Stomach smooth muscle (tissue), 2 donors: ENCODE measurements at regions not wholly inside any gene's neighbourhood (a gene's known extent, or its start where the extent isn't known, plus 50 kb on each side); places are given as distances from the start of the nearest gene placed in this dataset.
A peak's percentile ranks its signal among the peaks of the same experiment; 100 is the strongest.

Experiments
- H3K27ac ChIP-seq: one replicate; pipeline ENCODE4 v1.7.0; 2013; ENCODE audit warnings: mild to moderate bottlenecking, low read length, inconsistent platforms
- H3K27me3 ChIP-seq, 2 donors: one replicate each; pipeline ENCODE4 v1.7.0; 2013; ENCODE audit warnings: low read length in 2 of 2; ENCODE audit not compliant: insufficient read depth in 2 of 2, control insufficient read depth in 1 of 2
- H3K36me3 ChIP-seq, 2 donors: one replicate each; pipeline ENCODE4 v1.7.0; 2013; ENCODE audit warnings: low read length in 2 of 2; ENCODE audit not compliant: control insufficient read depth in 2 of 2, insufficient read depth in 2 of 2
- H3K4me1 ChIP-seq: one replicate; pipeline ENCODE4 v1.7.0; 2013; ENCODE audit warnings: low read length; ENCODE audit not compliant: control insufficient read depth, insufficient read depth
- H3K4me3 ChIP-seq, 2 donors: one replicate each; pipeline ENCODE4 v1.7.0; 2013; ENCODE audit warnings: low read length in 2 of 2
- H3K9ac ChIP-seq, 2 donors: one replicate each; pipeline ENCODE4 v1.7.0; 2013; ENCODE audit warnings: low read length in 2 of 2, mild to moderate bottlenecking in 1 of 2
- H3K9me3 ChIP-seq, 2 donors: one replicate each; pipeline ENCODE4 v1.7.0; 2013; ENCODE audit warnings: low read length in 2 of 2; ENCODE audit not compliant: control insufficient read depth in 2 of 2
- donor health status: healthy.
- donor health status: Pancreatic carcinoma.

DNA sequence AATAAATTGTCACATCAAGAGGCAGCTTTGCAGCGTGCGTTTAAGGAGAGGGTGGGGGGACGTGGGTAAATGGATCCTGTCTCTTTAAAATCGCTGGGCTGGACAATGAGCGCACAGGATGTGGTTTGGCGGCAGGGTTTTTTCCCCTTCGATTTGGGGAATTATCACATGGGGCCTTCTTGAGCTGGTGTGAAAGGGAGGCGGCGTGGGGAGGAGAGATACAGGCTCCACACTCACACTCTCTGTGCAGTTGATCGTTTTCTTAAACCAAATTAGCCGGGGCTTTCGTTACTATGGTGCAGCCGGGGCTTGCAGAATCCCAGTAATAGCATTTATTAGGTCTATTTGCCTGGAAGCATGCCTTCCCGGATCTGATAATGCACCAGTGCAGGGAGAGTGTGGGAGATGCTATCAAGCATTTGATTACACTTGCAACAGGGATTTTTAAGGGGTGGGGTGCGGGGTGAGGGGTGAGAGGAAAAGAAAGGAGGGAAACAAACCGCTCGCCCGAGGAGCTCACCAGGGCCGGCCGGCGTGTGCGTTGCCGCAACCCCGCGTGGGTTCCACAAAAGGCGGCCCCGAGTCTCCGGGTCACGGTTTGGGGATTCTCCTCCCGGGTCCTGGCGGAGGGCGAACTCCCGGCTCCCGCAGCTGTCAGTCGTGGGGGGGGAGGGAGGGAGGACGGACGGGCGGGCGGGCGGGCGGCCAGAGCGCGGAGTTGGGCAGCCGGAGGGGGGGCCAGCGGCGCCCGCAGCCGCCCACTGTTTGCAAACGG lies 58.8 kb upstream of the GSE1 start:
- Histone ChIP-seq H3K4me1 (peaks cover 29% of the 10 kb centered on the region), H3K27ac (peak overlapping the region; percentile 80), H3K9ac (peak overlapping the region; percentile 66 to 67), H3K27me3 (no peaks in the 10 kb centered on the region), H3K9me3 (no peaks in the 10 kb centered on the region), H3K4me3 (peak overlapping the region; percentile 78 to 91), H3K36me3 (no peaks in the 10 kb centered on the region)

DNA sequence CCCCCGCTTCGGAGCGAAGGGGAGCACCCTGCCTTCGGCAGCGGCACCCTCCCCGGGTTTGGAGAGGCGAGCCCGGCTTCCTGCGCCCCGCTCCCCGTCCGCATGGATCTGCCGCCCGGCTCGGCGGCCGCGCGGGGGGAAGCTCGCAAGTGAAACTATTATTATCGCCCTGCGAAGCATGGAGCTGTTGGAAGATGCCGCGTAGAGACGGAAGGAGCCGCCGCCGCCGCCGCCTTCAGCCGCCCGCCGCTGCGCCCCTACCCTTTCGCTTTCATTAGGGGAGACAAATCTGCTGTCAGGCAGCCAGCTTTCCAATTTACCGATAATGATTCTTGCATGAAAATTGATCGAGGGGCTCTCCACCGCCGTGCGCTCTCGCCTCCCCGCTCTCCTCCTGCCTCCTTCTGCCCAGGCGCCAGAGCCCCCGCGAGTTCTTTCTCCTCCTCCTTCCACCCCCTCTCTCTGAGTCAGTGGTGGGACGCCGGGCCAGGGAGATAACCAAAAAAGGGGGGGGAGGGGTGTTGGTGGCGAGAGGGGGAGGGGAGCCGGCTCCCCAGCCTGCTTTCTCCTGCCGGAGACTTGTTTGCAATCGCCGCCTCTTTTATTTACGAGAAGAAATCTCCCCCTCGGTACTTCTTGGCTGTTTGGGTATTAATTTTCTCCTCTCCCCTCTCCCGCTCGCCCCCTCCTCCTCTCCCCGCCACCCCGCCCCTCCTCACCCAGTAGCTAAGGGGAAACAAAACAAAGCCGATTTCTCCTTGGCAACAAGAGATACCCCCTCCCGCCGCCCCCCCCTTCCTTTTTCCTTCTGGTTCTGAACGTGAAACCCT lies 58.0 kb upstream of the GSE1 start:
- Histone ChIP-seq H3K27ac (peak overlapping the region; percentile 80), H3K9ac (peak overlapping the region; percentile 58 to 72), H3K4me1 (peaks cover 34% of the 10 kb centered on the region), H3K4me3 (peak overlapping the region; percentile 78 to 84), H3K36me3 (no peaks in the 10 kb centered on the region), H3K27me3 (no peaks in the 10 kb centered on the region), H3K9me3 (no peaks in the 10 kb centered on the region)

DNA sequence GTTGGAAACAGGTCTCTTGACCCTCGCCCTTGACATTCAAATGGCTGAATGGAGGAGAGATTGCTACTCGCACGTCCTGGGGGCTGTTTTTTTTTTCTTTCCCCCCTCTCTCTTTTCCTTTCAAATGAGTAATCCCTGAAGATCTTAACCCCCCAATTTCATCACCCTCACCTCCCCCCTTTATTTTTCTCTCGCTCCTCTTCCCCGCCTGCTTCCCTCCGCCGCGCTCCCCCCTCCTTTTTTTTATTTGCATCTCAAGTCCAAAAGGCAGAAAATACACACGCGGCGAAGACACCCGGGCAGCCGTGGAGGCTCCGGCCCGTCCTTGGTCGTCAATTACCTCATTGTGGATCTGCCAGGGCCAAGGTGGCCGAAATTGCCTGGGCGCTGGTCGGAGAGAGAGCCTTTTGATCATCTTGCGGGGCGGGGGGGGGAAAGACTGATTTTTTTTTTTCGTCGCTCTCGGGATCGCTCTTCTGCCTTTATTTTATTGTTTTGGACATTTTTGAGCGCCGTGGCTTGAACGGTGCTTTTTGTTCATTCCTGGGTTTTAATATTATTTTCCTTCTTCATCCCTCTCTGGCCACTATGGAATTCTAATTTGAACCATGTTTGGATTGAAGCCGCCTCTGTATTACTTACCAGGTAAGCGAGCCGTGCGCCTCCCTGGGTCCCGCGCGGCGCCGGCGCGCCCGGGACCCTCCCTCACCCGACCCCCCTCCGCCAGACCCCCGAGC lies 57.2 kb upstream of the GSE1 start:
- H3K36me3 ChIP-seq: no peaks in the 10 kb centered on the region
- no peaks in the 10 kb centered on the region for H3K27me3 ChIP-seq
- H3K4me3 ChIP-seq: peak overlapping the region; percentile 78 to 84
- no peaks in the 10 kb centered on the region for H3K9me3 ChIP-seq
- peaks cover 31% of the 10 kb centered on the region for H3K4me1 ChIP-seq
- H3K9ac ChIP-seq: peak overlapping the region; percentile 58 to 72
- peak overlapping the region; percentile 80 for H3K27ac ChIP-seq

DNA sequence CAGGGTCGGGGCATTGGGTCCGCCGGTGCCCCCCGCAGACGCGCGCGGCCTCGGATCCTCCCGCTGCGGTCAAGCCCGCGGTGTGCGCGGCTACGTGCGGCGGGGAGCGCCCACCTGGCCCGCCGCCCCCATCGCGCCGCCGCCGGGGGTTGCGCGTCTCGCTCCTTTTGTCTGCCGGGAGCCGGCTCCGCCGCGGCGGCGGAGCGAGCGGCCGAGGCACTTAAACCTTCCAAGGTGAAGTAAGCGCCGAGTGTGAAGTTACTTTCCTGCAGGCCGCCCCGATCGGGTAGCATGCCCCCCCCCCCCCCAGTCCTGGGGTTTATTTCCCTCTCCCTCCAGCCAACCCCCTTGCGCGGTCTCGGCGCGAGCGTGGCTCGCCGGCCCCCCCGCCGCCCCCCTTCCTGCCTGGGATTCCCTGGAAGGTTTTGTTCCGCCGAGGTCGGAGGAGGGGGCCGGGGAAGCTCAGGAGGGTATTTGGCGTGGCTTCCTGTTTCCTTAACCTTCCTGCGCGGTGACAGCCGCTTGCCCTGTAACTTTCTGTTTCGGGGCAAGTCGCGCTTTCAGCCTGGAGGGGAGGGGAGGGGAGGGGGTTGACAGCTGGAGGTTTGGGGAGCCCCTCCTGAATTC lies 56.6 kb upstream of the GSE1 start:
- Histone ChIP-seq H3K9ac (peak overlapping the region; percentile 47 to 72), H3K4me3 (peak overlapping the region; percentile 78 to 84), H3K9me3 (no peaks in the 10 kb centered on the region), H3K27ac (peak overlapping the region; percentile 80), H3K27me3 (no peaks in the 10 kb centered on the region), H3K4me1 (peaks cover 33% of the 10 kb centered on the region), H3K36me3 (no peaks in the 10 kb centered on the region)

DNA sequence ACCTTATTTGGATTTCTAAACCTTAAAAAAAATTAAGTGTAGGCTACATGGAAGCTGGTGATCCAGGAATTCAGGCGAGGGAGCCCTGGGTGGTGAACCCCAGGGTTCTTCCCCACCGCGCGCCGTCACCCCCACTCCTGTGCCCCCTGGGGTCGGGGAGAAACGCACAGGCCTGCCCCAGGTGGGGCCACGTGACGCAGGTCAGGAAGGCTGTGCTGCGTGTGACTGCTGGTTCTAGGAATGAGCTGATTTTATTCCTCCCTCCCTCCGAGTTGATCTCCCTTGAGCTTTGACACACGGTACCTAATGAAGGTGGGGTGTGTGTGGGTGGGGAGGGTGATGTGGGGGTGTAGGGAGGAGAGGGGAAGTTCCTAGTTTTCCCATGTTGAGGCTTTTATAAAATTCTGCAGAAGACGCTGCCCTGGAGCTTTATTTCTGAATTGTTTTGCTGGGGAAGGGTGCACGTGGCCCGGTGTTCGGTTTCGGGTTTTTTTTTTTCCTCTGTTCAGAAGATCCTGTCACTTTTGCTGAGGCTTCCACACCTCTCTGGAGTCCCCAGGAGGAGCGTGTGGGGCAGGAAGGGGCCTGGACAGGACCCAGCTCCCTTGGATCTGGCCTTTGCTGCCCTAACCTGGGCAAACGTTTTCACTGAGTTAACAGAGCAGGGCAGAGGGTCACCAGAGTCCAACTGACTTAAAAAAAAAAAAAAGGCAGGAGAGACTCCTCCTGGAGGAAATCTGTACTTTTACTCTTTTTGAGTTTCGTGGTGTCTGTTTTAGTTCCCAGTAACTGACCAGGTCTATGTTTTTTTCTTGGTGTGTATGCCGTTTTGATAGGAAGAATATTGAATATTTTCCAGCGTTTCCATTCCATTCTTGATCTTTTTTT lies 55.8 kb upstream of the GSE1 start:
- Histone ChIP-seq H3K9me3 (no peaks in the 10 kb centered on the region), H3K4me3 (peak overlapping the region; percentile 78 to 84), H3K36me3 (no peaks in the 10 kb centered on the region), H3K9ac (peak overlapping the region; percentile 47 to 72), H3K27ac (peak overlapping the region; percentile 80), H3K27me3 (no peaks in the 10 kb centered on the region), H3K4me1 (peaks cover 38% of the 10 kb centered on the region)

DNA sequence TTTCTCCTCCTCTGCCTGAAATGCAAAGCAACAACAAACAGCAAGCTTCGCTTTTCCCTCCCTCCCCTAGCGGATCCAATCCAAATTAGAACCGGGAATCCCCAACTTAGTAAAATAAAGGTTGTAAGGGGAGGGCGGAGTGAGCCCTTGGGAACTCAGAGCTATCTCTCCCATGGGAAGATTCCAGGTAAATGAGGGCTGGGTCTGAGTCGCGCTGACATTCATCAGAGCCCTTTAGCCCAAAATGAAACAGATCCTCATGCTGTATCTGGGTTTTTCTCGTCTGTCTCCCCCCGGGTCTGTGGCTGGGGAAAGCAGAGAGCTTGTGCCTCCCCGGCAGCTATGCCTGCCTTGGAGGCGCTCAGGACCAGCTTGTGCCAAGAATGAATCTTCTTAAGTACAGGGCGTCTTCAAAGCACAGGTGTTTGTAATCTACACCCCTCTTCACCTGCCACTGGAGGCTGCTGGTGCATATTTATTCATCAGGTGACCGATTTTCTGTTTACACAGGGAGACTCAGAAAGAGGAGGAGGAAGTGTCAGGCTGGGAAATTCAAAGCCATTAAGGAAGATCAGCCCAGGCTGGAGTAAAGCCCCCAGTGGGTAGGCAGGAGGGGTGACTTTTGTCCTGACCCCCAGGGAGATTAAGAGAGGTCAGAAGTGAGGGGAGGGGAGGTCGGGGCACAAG lies 55.0 kb upstream of the GSE1 start:
- H3K4me3 ChIP-seq: peak overlapping the region; percentile 78 to 84
- H3K4me1 ChIP-seq: peaks cover 38% of the 10 kb centered on the region
- H3K27ac ChIP-seq: peak overlapping the region; percentile 80
- H3K27me3 ChIP-seq: no peaks in the 10 kb centered on the region
- no peaks in the 10 kb centered on the region for H3K9me3 ChIP-seq
- H3K9ac ChIP-seq: peak overlapping the region; percentile 47 to 49
- H3K36me3 ChIP-seq: no peaks in the 10 kb centered on the region

DNA sequence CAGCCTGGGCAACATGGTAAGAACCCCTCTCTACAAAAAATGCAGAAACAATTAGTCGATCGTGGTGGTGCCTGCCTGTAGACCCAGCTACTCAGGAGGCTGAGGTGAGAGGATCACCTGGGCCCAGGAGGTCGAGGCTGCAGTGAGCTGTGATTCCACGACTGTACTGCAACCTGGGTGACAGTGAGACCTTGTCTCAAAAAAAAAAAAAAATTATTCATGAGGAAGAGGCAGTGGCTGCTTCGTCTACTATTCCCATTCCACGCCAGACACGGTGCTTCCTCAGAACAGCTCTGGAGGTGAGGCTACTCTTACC lies 52.2 kb upstream of the GSE1 start:
- Histone ChIP-seq H3K36me3 (no peaks in the 10 kb centered on the region), H3K4me3 (no peak overlapping the region), H3K27me3 (no peaks in the 10 kb centered on the region), H3K4me1 (peaks cover 45% of the 10 kb centered on the region), H3K9ac (no peak overlapping the region), H3K27ac (no peak overlapping the region), H3K9me3 (no peaks in the 10 kb centered on the region)

DNA sequence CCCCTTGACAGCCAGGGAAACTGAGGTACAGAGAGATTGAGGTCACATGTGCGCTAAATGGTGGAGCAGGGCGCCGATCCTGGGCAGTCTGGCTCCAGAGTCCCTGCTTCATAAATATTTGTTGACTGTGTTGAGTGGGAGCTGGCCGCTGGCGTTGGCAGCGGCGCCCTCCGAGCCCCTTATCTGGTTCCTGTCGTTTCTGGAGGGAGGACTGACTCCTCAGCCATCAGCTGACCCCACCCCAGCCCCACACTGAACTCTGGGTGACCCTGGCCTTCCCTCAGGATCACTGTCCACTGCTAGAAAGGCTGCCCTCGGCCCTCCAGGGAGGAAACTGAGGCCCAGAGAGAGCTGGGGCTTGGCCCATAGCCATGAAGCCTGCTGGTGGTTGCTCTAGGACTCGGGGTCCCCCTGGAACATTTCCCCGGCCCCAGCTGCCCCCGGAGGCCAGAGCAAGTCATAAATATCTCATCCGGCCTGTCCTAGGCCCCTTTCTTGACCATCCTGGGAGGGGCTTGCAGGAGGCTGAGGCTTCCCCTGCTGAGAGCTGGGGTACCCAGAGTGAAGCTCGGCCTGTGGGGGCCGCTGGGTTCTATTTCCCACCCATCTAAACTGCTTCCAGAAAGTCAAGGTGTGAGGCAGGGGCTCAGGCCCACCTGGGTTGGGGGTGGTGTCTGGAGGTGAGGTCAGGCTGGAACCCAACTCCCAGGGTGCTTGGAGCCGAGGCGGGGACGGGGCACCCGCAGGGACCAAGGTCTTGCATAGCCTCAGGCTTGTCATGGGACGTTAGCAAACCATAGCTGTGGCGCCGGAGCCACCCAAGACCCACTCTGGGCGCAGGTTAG lies 51.7 kb upstream of the GSE1 start:
- Histone ChIP-seq H3K27ac (peak overlapping the region; percentile 18), H3K4me1 (peaks cover 45% of the 10 kb centered on the region), H3K36me3 (no peaks in the 10 kb centered on the region), H3K4me3 (no peak overlapping the region), H3K27me3 (no peaks in the 10 kb centered on the region), H3K9me3 (no peaks in the 10 kb centered on the region), H3K9ac (no peak overlapping the region)
